GM18498 (cell line): ENCODE measurements at regions not wholly inside any gene's neighbourhood (a gene's known extent, or its start where the extent isn't known, plus 50 kb on each side); places are given as distances from the start of the nearest gene placed in this dataset.
A peak's percentile ranks its signal among the peaks of the same experiment; 100 is the strongest.
"Not testable (repeated sequence)": the region's sequence is repeated elsewhere in the genome, so short reads cannot be mapped to it uniquely, and the experiment has no call there.

Experiments used
- ATAC-seq: cut with Tn5 transposase; IDR thresholded peaks from one replicate; pipeline ENCODE4 v1.9.1; 2021; ENCODE audit warnings: mild to moderate bottlenecking, moderate library complexity; ENCODE audit not compliant: unreplicated experiment

DNA sequence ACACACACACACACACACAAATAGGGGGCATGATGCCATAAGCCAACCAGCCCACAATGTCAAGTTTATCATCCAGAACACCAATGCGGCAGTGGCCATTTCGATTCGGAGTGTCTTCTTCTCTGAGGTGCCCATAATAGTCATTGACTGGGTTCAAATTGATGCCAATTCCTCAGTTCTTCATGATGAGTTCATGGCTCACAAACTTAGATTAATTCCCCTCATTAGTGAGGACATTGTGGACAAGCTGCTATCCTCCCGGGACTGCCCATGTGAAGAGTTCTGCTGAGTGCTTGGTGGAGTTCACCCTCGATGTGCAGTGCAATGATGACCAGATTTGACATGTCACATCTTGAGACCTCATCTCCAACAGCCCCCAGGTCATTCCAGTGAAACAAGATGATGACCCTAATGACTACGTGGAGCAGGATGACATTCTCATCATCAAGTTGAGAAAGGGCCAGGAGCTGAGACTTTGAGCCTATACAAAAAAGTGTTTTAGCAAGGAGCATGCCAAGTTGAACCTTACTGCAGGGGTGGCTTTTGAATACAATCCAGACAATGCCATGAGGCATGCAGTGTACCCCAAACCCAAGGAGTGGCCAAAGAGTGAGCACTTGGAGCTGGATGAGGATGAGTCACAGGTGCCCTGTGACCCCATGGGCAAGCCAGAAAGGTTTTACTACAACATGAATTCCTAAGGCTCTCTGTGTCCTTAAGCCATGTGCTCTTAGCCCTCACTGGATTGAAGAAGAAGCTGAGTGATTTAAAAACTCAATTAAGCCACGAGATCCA is 211.6 kb upstream of the SAMSN1 start:
- no peak for ATAC-seq

DNA sequence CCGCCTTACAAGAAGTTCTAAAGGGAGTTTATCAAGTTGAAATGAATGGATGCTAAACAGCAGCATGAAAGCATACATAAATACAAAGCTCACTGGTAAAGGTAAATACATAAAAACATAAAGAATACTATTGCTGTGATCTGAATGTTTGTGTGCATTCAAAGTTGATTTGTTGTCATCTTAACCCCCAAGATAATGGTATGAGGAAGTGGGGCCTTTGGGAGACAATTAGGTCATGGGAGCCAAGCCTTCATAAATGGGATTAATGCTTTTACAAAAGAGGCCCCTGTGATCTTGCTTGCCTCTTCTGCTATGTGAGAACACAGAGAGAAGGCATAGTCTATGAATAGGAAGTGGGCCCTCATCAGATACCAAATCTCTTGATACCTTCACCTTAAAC is 209.0 kb upstream of the SAMSN1 start:
- ATAC-seq, result no peak

- no peak for ATAC-seq
Measured at GRCh38 chr21:14754682-14755081, 208.6 kb upstream of the SAMSN1 start.

- no peak for ATAC-seq
Measured at GRCh38 chr21:14754259-14754604, 208.1 kb upstream of the SAMSN1 start.

DNA sequence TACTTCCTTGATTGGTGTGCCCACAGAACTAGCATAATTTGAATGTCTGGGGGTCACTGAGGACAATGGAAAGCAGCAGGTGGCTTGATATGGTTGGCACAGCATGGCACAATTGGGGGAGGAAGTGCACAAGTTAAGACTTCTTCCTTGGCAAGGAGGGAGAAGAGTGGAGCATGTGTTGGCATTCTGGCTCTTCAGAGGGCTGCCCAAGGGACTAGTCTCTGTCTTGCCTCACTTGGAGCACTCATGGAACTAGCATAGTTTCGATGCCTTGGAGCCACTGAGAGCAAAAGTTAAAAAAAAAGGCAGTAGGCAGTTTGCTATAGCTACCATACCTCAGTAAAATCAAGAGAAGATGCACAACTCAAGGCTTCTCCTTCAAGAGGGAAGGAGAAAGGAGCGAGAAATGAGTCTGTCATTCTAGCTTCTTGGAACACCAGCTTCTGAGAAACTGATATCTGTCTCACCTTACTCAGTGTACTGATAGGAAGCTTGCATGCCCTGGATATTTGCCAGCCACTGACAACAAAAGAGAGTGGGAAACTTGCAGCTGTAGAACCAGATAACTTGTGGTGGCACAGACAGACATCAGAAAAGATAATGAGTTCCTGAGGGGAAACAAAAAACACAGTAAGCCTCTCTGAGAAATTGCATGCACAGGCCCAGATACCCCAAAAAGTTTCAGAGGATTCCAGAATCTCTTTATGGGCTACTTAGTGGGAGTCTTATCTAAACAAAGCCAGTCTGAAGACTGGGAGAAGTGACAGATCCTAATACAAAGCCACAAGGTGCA is 207.5 kb upstream of the SAMSN1 start:
- peak; percentile 51 for ATAC-seq

DNA sequence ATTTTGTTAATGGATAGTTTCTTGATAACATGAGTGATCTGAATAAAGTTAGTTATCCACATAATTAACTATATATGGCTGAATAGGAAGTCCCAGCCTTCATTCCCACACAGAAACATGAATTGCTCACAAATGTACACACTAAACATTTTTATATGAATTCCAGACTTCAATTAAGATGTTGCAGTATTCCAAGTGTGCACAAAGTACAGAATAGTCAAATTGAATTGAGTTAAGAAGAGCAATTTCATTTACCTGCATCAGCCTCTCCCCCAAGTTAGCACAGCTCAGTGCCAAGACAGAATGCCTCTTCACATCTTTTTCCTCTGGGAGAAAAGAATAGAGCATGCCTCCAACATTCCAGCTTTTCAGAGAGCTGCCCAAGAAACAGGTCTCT is 207.0 kb upstream of the SAMSN1 start:
- no peak for ATAC-seq

GRCh38 chr21:14752345-14752909 is 206.3 kb upstream of the SAMSN1 start:
- no peak for ATAC-seq

DNA sequence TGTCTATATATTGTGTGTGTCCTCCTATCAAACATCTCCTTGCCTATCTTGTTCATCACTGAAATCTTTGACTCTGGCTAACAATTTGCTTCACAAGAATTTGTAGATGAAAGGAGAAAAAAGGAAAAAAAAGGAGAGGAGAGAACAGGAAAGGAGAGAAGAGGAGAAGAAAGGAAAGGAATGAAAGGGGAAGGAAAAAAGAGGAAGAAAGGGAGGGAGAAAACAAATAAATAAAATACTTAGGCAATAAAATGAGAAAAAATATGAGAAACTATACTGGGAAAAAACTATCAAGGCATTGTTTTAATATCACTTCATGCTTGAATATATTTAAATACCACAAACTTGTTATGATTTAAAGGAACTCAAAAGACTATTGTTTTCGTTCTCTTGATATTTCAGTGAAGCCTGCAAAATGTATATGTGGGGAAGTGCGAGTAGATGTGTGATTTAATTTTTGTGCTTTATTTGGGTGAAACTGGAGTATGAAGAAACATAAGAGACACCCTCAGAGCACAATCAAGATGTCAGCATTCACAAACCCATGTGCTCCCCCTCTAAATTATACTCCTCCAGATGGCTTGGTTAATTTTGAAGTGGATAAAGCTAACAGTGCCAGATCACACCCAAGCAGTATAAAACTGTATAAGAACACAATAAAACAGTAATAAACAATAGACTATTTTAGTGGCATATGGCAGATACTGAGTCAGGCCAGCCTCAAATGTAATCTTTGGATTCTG is 205.7 kb upstream of the SAMSN1 start:
- no peak for ATAC-seq

DNA sequence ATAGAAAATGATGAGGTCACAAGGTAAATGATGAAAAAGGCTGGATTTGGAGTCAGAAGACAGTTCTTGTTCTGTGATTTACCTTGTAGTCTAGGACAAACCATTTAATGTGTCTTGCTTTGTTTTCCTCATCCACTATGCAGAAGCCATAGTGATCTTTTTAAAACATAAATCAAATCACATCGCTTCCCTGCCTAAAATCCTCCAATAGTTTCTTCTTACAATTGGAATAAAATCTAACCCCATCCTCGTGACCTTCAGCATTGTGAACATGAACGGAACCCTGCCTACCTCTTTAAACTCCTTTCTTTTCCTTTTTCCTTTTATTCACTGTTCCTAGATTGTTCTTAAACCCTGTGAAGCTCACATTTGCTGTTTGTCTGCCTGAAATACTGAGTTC is 204.9 kb upstream of the SAMSN1 start:
- ATAC-seq, result no peak

DNA sequence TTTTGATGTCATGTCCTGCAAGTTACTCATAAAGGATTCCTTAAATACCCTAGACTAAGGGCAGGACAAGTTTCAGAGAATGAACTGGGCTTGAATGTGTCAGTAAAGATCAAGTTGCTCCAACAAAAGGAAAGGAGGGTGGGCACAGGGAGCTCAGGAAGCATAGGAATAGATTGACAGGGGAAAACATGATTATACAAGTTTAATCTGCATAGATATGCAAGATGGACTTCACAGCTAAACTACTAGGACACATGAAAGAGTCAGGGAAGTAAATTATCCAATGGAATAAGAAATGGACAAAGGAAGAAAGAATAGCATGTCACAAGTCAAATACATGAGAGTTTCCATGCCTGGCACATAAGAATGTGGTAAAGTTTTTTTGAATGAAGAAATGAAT is 203.9 kb upstream of the SAMSN1 start:
- no peak for ATAC-seq

- no peak for ATAC-seq
Measured at GRCh38 chr21:14748662-14749061, 202.5 kb upstream of the SAMSN1 start.

- no peak for ATAC-seq
Measured at GRCh38 chr21:14744368-14744767, 198.3 kb upstream of the SAMSN1 start.

GRCh38 chr21:14742119-14742518 is 196.0 kb upstream of the SAMSN1 start:
- ATAC-seq, result no peak

GRCh38 chr21:14741256-14741655 is 195.1 kb upstream of the SAMSN1 start:
- ATAC-seq, result no peak

- ATAC-seq, result no peak
Measured at GRCh38 chr21:14740692-14741091, 194.6 kb upstream of the SAMSN1 start.

GRCh38 chr21:14740116-14740515 is 194.0 kb upstream of the SAMSN1 start:
- no peak for ATAC-seq

- no peak for ATAC-seq
Measured at GRCh38 chr21:14739590-14739989, 193.5 kb upstream of the SAMSN1 start.

DNA sequence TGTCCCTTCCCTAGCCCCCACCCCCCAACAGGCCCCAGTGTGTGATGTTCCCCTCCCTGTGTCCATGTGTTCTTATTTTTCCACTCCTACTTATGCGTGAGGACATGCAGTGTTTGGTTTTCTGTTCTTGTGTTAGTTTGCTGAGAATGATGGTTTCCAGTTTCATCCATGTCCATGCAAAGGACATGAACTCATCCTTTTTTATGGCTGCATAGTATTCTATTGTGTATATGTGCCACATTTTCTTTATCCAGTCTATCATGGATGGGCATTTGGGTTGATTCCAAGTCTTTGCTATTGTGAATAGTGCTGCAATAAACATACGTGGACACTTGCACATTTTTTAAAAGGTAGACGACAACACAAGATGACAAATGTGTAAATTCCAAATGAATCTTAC is 192.5 kb upstream of the SAMSN1 start:
- ATAC-seq, result not testable (repeated sequence)

- ATAC-seq, result peak; percentile 42
Measured at GRCh38 chr21:14737922-14738321, 191.8 kb upstream of the SAMSN1 start.

GRCh38 chr21:14737284-14737691 is 191.2 kb upstream of the SAMSN1 start:
- no peak for ATAC-seq

DNA sequence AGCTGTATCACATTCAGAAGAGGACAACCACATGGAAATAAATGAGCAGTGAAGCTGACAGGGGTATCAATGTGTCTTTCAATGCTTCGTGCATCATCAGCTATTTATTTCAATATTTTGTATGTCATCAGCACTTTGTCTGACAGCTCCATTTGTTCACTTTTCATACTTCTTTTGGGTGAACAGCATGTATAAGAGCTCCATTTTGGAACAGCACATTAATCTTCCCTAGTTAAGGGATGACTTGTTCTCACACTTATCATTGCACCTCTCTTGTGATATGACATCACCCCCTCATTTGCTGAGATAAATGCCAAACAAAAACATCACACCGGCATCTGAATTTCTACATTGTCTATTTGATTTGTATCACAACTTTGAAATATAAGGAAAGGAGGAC is 190.6 kb upstream of the SAMSN1 start:
- no peak for ATAC-seq
